ENCODE measurements at regions not wholly inside any gene's neighbourhood (a gene's known extent, or its start where the extent isn't known, plus 50 kb on each side); places are given as distances from the start of the nearest gene placed in this dataset.

DNA sequence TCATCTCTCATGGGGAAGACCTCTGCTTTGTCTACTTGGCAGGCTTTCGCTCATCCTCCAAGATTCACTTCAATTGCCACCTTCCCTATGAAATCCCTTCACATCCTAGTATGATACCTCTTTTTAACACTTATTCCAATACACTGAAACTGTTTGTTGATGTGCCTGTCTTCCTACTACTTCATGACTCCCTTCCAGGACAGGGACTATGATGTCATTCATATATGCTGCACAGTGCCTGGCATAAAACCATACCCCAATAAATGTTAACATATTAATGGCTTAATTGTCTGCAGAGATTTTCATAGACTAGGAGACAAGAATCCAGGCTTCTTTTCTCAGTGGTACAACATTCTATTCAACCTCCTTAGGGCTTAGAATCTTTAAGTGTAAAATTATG is 215.5 kb downstream of the ZNF608 start:
- Histone ChIP-seq H3K4me3 (replicated peaks in 1 of 2; ENCODE audit: low read depth in 1 of 2, low read length in 2 of 2) (no peak overlapping the region), H3K27me3 (ENCODE audit: insufficient read depth, low read length) (no peaks in the 10 kb centered on the region), H3K79me2 (ENCODE audit: insufficient read depth, low read length) (no peaks in the 10 kb centered on the region), H2AFZ (ENCODE audit: low read depth, low read length, poor library complexity, severe bottlenecking) (no peak overlapping the region), H3K9me3 (ENCODE audit: control insufficient read depth in 1 of 2, insufficient read depth in 1 of 2, low read depth in 1 of 2, low read length in 2 of 2) (no peaks in the 10 kb centered on the region), H3K36me3 (ENCODE audit: control insufficient read depth in 1 of 2, insufficient read depth in 2 of 2, low read length in 2 of 2) (no peaks in the 10 kb centered on the region), H3K27ac (ENCODE audit: low read depth, low read length) (no peak overlapping the region), H4K20me1 (ENCODE audit: insufficient read depth) (no peaks in the 10 kb centered on the region), H3K4me1 (ENCODE audit: control insufficient read depth in 1 of 2, insufficient read depth in 2 of 2, low read length in 2 of 2) (no peaks in the 10 kb centered on the region), H3K4me2 (ENCODE audit: low read length) (no peak overlapping the region), H3K9me2 (ENCODE audit: insufficient read depth) (no peaks in the 10 kb centered on the region), H3K9ac (ENCODE audit: low read length) (no peak overlapping the region)
- ChIA-PET POLR2A (no interaction called here), CTCF (no interaction called here), RAD21 (ENCODE audit: low non-redundant PET in 1 of 2, low total read pairs in 2 of 2, uncharacterized antibody in 2 of 2, unreplicated experiment in 2 of 2) (no interaction called here)
- ATAC-seq (no peak), DNase-seq (ENCODE audit: low read depth, low spot score) (no peak)
- BruUV-seq (replicated peaks), result no TSS peak
- intact Hi-C loops (cut with micrococcal nuclease), result no loop called here
- TF ChIP-seq, protein P1, sequence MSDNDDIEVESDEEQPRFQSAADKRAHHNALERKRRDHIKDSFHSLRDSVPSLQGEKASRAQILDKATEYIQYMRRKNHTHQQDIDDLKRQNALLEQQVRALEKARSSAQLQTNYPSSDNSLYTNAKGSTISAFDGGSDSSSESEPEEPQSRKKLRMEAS (IDR thresholded peaks at IDR 0.05), result no peak
- TF ChIP-seq EZH2phosphoT487 (IDR thresholded peaks at IDR 0.05; ENCODE audit: borderline replicate concordance) (no peak), SRF (IDR thresholded peaks at IDR 0.05; ENCODE audit: low read depth) (no peak), POLR2A (IDR thresholded peaks at IDR 0.05; ENCODE audit: borderline replicate concordance, extremely low read depth, insufficient read depth, insufficient read length) (no peak), SIN3A (IDR thresholded peaks at IDR 0.05; ENCODE audit: low read depth) (no peak), EZH2 (IDR thresholded peaks at IDR 0.05) (no peak), RAD21 (IDR thresholded peaks at IDR 0.05; ENCODE audit: low read depth) (no peak), YY1 (IDR thresholded peaks at IDR 0.05; ENCODE audit: extremely low read depth, insufficient replicate concordance, low read depth, low read length) (no peak), ZFX (IDR thresholded peaks at IDR 0.05) (no peak), ELF1 (IDR thresholded peaks at IDR 0.05; ENCODE audit: borderline replicate concordance, low read depth) (no peak), FOSL1 (IDR thresholded peaks at IDR 0.05; ENCODE audit: low read depth) (no peak)
- TF ChIP-seq, protein P2, sequence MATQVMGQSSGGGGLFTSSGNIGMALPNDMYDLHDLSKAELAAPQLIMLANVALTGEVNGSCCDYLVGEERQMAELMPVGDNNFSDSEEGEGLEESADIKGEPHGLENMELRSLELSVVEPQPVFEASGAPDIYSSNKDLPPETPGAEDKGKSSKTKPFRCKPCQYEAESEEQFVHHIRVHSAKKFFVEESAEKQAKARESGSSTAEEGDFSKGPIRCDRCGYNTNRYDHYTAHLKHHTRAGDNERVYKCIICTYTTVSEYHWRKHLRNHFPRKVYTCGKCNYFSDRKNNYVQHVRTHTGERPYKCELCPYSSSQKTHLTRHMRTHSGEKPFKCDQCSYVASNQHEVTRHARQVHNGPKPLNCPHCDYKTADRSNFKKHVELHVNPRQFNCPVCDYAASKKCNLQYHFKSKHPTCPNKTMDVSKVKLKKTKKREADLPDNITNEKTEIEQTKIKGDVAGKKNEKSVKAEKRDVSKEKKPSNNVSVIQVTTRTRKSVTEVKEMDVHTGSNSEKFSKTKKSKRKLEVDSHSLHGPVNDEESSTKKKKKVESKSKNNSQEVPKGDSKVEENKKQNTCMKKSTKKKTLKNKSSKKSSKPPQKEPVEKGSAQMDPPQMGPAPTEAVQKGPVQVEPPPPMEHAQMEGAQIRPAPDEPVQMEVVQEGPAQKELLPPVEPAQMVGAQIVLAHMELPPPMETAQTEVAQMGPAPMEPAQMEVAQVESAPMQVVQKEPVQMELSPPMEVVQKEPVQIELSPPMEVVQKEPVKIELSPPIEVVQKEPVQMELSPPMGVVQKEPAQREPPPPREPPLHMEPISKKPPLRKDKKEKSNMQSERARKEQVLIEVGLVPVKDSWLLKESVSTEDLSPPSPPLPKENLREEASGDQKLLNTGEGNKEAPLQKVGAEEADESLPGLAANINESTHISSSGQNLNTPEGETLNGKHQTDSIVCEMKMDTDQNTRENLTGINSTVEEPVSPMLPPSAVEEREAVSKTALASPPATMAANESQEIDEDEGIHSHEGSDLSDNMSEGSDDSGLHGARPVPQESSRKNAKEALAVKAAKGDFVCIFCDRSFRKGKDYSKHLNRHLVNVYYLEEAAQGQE (IDR thresholded peaks at IDR 0.05; ENCODE audit: low read depth), result no peak
- TF ChIP-seq, protein P3, sequence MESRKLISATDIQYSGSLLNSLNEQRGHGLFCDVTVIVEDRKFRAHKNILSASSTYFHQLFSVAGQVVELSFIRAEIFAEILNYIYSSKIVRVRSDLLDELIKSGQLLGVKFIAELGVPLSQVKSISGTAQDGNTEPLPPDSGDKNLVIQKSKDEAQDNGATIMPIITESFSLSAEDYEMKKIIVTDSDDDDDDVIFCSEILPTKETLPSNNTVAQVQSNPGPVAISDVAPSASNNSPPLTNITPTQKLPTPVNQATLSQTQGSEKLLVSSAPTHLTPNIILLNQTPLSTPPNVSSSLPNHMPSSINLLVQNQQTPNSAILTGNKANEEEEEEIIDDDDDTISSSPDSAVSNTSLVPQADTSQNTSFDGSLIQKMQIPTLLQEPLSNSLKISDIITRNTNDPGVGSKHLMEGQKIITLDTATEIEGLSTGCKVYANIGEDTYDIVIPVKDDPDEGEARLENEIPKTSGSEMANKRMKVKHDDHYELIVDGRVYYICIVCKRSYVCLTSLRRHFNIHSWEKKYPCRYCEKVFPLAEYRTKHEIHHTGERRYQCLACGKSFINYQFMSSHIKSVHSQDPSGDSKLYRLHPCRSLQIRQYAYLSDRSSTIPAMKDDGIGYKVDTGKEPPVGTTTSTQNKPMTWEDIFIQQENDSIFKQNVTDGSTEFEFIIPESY (IDR thresholded peaks at IDR 0.05; ENCODE audit: extremely low read depth, insufficient replicate concordance, low read length), result no peak

Data from HCT116 (cell line).